C4-2B (cell line): ENCODE measurements at regions not wholly inside any gene's neighbourhood (a gene's known extent, or its start where the extent isn't known, plus 50 kb on each side); places are given as distances from the start of the nearest gene placed in this dataset.
"Not testable (repeated sequence)": the region's sequence is repeated elsewhere in the genome, so short reads cannot be mapped to it uniquely, and the experiment has no call there.

Experiments used
- CTCF ChIP-seq: fragments of 450-650 bp; conservative IDR thresholded peaks from 2 replicates; pipeline ENCODE4 v1.5.1; 2017; ENCODE audit warnings: mild to moderate bottlenecking
- ZFX ChIP-seq: fragments of 450-650 bp; IDR thresholded peaks from 2 replicates; pipeline ENCODE4 v1.6.1; 2017

DNA sequence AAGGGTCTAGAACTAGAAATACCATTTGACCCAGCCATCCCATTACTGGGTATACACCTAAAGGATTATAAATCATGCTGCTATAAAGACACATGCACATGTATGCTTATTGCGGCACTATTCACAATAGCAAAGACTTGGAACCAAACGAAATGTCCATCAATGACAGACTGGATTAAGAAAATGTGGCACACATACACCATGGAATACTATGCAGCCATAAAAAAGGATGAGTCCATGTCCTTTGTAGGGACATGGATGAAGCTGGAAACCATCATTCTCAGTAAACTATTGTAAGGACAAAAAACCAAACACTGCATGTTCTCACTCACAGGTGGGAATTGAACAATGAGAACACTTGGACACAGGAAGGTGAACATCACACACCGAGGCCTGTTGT lies 314.1 kb downstream of the FRK start:
- not testable (repeated sequence) for TF ChIP-seq CTCF, ZFX
